Heart left ventricle (tissue), 16 donors: ENCODE measurements at regions not wholly inside any gene's neighbourhood (a gene's known extent, or its start where the extent isn't known, plus 50 kb on each side); places are given as distances from the start of the nearest gene placed in this dataset.
"Not testable (repeated sequence)": the region's sequence is repeated elsewhere in the genome, so short reads cannot be mapped to it uniquely, and the experiment has no call there.

Experiments
- ATAC-seq, 4 donors: fragments of 200-7000 bp; cut with Tn5 transposase; one replicate each; pipeline ENCODE4 v1.9.1; 2020 to 2022; ENCODE audit warnings: moderate library complexity in 4 of 4, mild to moderate bottlenecking in 3 of 4, moderate number of reproducible peaks in 1 of 4
- DNase-seq, 5 donors: peaks; one replicate each; pipeline ENCODE4 v3.0.0-alpha.2; 2020
- H3K27ac ChIP-seq, 12 donors: fragments of 200-600 bp; sonication (generic) in 4 of 12; one replicate each; pipeline versions ENCODE4 v1.5.0 to v1.8.0; 2016 to 2022; ENCODE audit warnings: mild to moderate bottlenecking in 2 of 12
- H3K27me3 ChIP-seq, 9 donors: fragments of 200-600 bp; sonication (generic) in 2 of 9; one replicate each; pipeline versions ENCODE4 v1.5.1 to v1.8.0; 2016 to 2022; ENCODE audit warnings: mild to moderate bottlenecking in 3 of 9
- H3K36me3 ChIP-seq, 9 donors: fragments of 200-600 bp; sonication (generic) in 2 of 9; one replicate each; pipeline versions ENCODE4 v1.5.0 to v1.8.0; 2018 to 2022; ENCODE audit warnings: mild to moderate bottlenecking in 2 of 9
- H3K4me1 ChIP-seq, 12 donors: fragments of 200-600 bp; sonication (generic) in 4 of 12; one replicate each; pipeline versions ENCODE4 v1.5.0 to v1.8.0; 2016 to 2022; ENCODE audit warnings: mild to moderate bottlenecking in 3 of 12
- H3K4me3 ChIP-seq, 12 donors: fragments of 200-600 bp; sonication (generic) in 4 of 12; one replicate each; pipeline versions ENCODE4 v1.5.0 to v1.8.0; 2017 to 2022; ENCODE audit warnings: mild to moderate bottlenecking in 9 of 12, moderate library complexity in 4 of 12
- H3K9me3 ChIP-seq, 12 donors: fragments of 200-600 bp; sonication (generic) in 4 of 12; one replicate each; pipeline versions ENCODE4 v1.5.0 to v1.8.0; 2016 to 2022; ENCODE audit warnings: mild to moderate bottlenecking in 1 of 12
- CTCF ChIP-seq, 12 donors: fragments of 200-600 bp; sonication (generic) in 4 of 12; IDR thresholded peaks; one replicate each; pipeline versions ENCODE4 v1.5.0 to v1.8.0; 2018 to 2022; ENCODE audit warnings: antibody characterized with exemption in 12 of 12, mild to moderate bottlenecking in 5 of 12
- POLR2A ChIP-seq, 2 donors: fragments of 450-650 bp; IDR thresholded peaks; one replicate each; pipeline ENCODE4 v1.6.1; 2017; ENCODE audit warnings: antibody characterized with exemption in 2 of 2, mild to moderate bottlenecking in 2 of 2, moderate library complexity in 2 of 2
- WGBS, 4 donors: extraction: QIAGEN DNeasy Blood & Tissue Kit in 2 of 4; methylation state at CpG; one replicate each; pipeline versions ENCODE4 v1.1.5 to v1.1.7; 2013 to 2018; 5-methylcytosine and 5-hydroxymethylcytosine counted together
- intact Hi-C, 10 donors: fragments of 100-400 bp; cut with DNase I; formaldehyde crosslinking; loops; one replicate each; pipeline versions ENCODE4 v1.11.1 to v1.14.2; 2022
- donor health status: ischemic (EF 13 %, LVEDD 7.1; RV severe dilation, severe dysfunction).
- donor health status: healthy with polysubstance abuse.
- donor health status: DM: no; HTN: yes; CAD: no.
- donor health status: DM: no; HTN: no; CAD: no.
- donor health status: ischemic (EF 25% LVEDD 6.9; RV normal size, moderate dysfunction).
- donor health status: ischemic (EF 25% LVEDD 5.7; RV mildly dilated, moderate dysfunction).
- donor health status: healthy.
- donor health status: DM: yes; HTN: yes; CAD: no.
- donor health status: ischemic (EF 35%, LVEDD 5.7; RV mildly dilated, moderate dysfunction).
- donor health status: nonischemic (EF 11% LVEDD 7.7; RV severe dilation, severe dysfunction).
- donor health status: DM: yes; HTN: yes; CAD: no.
- donor health status: PGD.
- donor health status: ischemic (EF 29% LVEDD 5.4; RV normal size, mild dysfunction).
- donor health status: nonischemic (EF 23%, LVEDD 6.1; RV moderate dilation, normal function).

- TF ChIP-seq POLR2A (IDR thresholded peaks at IDR 0.05) = no peak
- TF ChIP-seq CTCF (IDR thresholded peaks at IDR 0.05) = no peak
- Histone ChIP-seq H3K27me3 (no peaks in the 10 kb centered on the region), H3K9me3 (no peaks in the 10 kb centered on the region), H3K36me3 (no peaks in the 10 kb centered on the region), H3K27ac (no peak overlapping the region), H3K4me1 (no peaks in the 10 kb centered on the region), H3K4me3 (no peak overlapping the region)
- WGBS, 4 donors = 80 to 90% (median 87%) methylated on average over 2 of the region's 2 CpGs
- no peak for ATAC-seq
- DNase-seq = no peak
- intact Hi-C loops = no loop called here
These were observed 1019.8 kb upstream of the CDH18 start for GRCh38 chr5:21007781-21008180.

- ATAC-seq, intact Hi-C loops, H3K27me3 ChIP-seq, H3K27ac ChIP-seq, DNase-seq, H3K4me3 ChIP-seq, H3K4me1 ChIP-seq, H3K36me3 ChIP-seq: not testable (repeated sequence)
- H3K9me3 ChIP-seq = peaks cover 0 to 24% (median 1%) of the 10 kb centered on the region in 12 donors
- WGBS, 4 donors = 43 to 63% (median 60%) methylated on average over 2 of the region's 2 CpGs
These were observed 1000.9 kb upstream of the CDH18 start for GRCh38 chr5:20988933-20989332.

GRCh38 chr5:20985754-20986153 is 997.8 kb upstream of the CDH18 start:
- no peak for DNase-seq
- Histone ChIP-seq H3K36me3 (no peaks in the 10 kb centered on the region), H3K4me3 (no peak overlapping the region), H3K4me1 (no peaks in the 10 kb centered on the region), H3K27me3 (no peaks in the 10 kb centered on the region), H3K9me3 (peaks cover 0 to 33% (median 4%) of the 10 kb centered on the region in 12 donors), H3K27ac (no peak overlapping the region)
- no peak for ATAC-seq
- TF ChIP-seq POLR2A (IDR thresholded peaks at IDR 0.05) (no peak), CTCF (IDR thresholded peaks at IDR 0.05) (no peak)
- intact Hi-C loops = no loop called here
- WGBS, 4 donors = 61 to 84% (median 72%) methylated on average over 2 of the region's 2 CpGs

- TF ChIP-seq CTCF (IDR thresholded peaks at IDR 0.05) = no peak
- TF ChIP-seq POLR2A (IDR thresholded peaks at IDR 0.05) = no peak
- DNase-seq (no peak), ATAC-seq (no peak)
- H3K27ac ChIP-seq = no peak overlapping the region
- no peaks in the 10 kb centered on the region for H3K4me1 ChIP-seq
- intact Hi-C loops = no loop called here
- no peaks in the 10 kb centered on the region for H3K9me3 ChIP-seq
- no peak overlapping the region for H3K4me3 ChIP-seq
- WGBS, 4 donors = 76 to 90% (median 86%) methylated on average over 1 of the region's 1 CpG
- no peaks in the 10 kb centered on the region for H3K36me3 ChIP-seq
- no peaks in the 10 kb centered on the region for H3K27me3 ChIP-seq
These were observed 986.4 kb upstream of the CDH18 start for GRCh38 chr5:20974426-20974825.

- Histone ChIP-seq H3K4me3 (peak overlapping the region in 10 of 12 donors; percentile 13 to 58 (median 34)), H3K36me3 (no peaks in the 10 kb centered on the region), H3K27ac (peak overlapping the region in 1 of 12 donors; percentile 2), H3K27me3 (no peaks in the 10 kb centered on the region), H3K9me3 (no peaks in the 10 kb centered on the region), H3K4me1 (no peaks in the 10 kb centered on the region)
- TF ChIP-seq POLR2A (IDR thresholded peaks at IDR 0.05) (no peak), CTCF (IDR thresholded peaks at IDR 0.05) (peak in 9 of 12 donors; percentile 6 to 64 (median 22))
- intact Hi-C loops = no loop called here
- peak in 3 of 4 donors; percentile 79 to 95 (median 87) for ATAC-seq
- peak; percentile 10 to 54 (median 33) for DNase-seq
- 38 to 46% (median 38%) methylated on average over 7 of the region's 7 CpGs for WGBS, 4 donors
These were observed 984.5 kb upstream of the CDH18 start for GRCh38 chr5:20972419-20972925.
